ENCODE measurements at regions not wholly inside any gene's neighbourhood (a gene's known extent, or its start where the extent isn't known, plus 50 kb on each side); places are given as distances from the start of the nearest gene placed in this dataset.

DNA sequence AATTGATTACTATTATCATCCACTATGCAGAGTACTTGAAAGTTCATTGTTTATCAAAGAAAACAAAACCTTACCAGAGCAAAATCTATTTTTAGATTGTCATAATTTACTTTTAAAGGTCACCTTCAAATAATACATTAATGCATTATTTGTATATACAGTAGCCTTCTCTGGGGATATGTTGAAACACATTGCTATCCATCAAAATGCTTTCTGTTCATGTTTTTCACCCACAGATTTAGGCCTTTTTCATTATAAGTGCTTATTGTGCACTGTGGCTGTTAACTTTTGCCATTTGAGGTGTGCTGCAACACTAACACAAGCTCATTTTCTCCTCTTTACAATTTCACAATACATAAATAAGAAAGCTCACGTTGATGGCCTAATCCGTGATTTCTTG is 74.1 kb upstream of the ANKRD50 start:
- H3K4me3 ChIP-seq, result no peak overlapping the region
- H3K27ac ChIP-seq, result no peak overlapping the region
- no peaks in the 10 kb centered on the region for H3K4me1 ChIP-seq
- no peak for DNase-seq (ENCODE audit: low spot score in 2 of 2)
- no peaks in the 10 kb centered on the region for H3K9me3 ChIP-seq
- no peak for TF ChIP-seq CTCF (IDR thresholded peaks at IDR 0.05)
- H3K27me3 ChIP-seq, result no peaks in the 10 kb centered on the region
- H3K36me3 ChIP-seq, result no peaks in the 10 kb centered on the region
- intact Hi-C loops (cut with DNase I), result no loop called here

- no peak for TF ChIP-seq CTCF (IDR thresholded peaks at IDR 0.05)
- H3K27me3 ChIP-seq, result no peaks in the 10 kb centered on the region
- DNase-seq (ENCODE audit: low spot score in 2 of 2), result no peak
These were observed 73.1 kb upstream of the ANKRD50 start for GRCh38 chr4:124785645-124786044.

GRCh38 chr4:124783847-124784246 is 71.3 kb upstream of the ANKRD50 start:
- intact Hi-C loops (cut with DNase I), result no loop called here
- H3K9me3 ChIP-seq, result no peaks in the 10 kb centered on the region
- no peaks in the 10 kb centered on the region for H3K27me3 ChIP-seq
- DNase-seq (ENCODE audit: low spot score in 2 of 2), result no peak
- no peaks in the 10 kb centered on the region for H3K36me3 ChIP-seq
- no peak overlapping the region for H3K4me3 ChIP-seq
- H3K4me1 ChIP-seq, result no peaks in the 10 kb centered on the region
- no peak for TF ChIP-seq CTCF (IDR thresholded peaks at IDR 0.05)
- no peak overlapping the region for H3K27ac ChIP-seq

More at GRCh38 chr4:124785645-124786044, 73.1 kb upstream of the ANKRD50 start:
- Histone ChIP-seq H3K27ac (no peak overlapping the region), H3K9me3 (no peaks in the 10 kb centered on the region), H3K4me1 (no peaks in the 10 kb centered on the region), H3K36me3 (no peaks in the 10 kb centered on the region), H3K4me3 (no peak overlapping the region)
- intact Hi-C loops (cut with DNase I), result no loop called here

- DNase-seq (ENCODE audit: low spot score in 2 of 2), result no peak
- Histone ChIP-seq H3K4me3 (no peak overlapping the region), H3K27ac (no peak overlapping the region), H3K27me3 (no peaks in the 10 kb centered on the region), H3K9me3 (peaks cover 0 to 7% of the 10 kb centered on the region in 2 donors), H3K36me3 (no peaks in the 10 kb centered on the region), H3K4me1 (no peaks in the 10 kb centered on the region)
- intact Hi-C loops (cut with DNase I), result no loop called here
- no peak for TF ChIP-seq CTCF (IDR thresholded peaks at IDR 0.05)
These were observed 64.5 kb upstream of the ANKRD50 start for GRCh38 chr4:124777007-124777406.

DNA sequence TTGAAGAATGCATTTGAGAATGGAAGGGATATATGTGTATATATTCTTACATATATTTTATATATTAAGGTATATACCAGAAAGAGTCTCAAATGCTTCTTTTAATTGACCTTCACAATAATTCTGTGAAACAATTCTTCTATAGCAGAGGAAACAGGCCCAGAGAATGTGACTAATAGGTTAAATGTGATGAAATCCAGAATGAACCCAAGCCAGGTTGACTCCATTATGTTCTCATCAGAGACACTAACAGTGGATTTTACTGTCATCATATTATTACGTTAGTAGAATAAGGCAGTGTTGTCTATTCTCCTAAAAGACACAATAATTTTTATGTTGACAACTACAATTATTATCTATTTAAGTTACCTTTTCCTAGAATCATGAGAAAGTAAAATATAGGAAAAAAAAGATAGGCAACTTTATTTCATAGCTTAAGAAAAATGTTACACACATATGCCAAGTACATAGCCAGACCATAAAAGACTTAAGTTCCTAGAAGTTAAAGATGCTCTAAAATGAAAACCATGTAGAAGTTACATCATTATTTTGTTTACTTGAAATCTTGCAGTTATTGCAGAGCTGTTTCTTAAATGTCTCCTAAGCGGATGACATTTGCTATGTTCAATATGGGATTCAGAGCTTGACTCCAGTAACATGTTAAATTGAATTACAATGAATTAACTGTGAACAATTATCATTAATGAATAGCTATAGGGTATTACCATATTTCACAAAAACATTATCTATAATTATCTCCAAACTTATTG is 56.2 kb upstream of the ANKRD50 start:
- H3K4me1 ChIP-seq, result no peaks in the 10 kb centered on the region
- H3K36me3 ChIP-seq, result no peaks in the 10 kb centered on the region
- H3K27me3 ChIP-seq, result no peaks in the 10 kb centered on the region
- no peak for TF ChIP-seq CTCF (IDR thresholded peaks at IDR 0.05)
- no peak overlapping the region for H3K27ac ChIP-seq
- intact Hi-C loops (cut with DNase I), result no loop called here
- DNase-seq (ENCODE audit: low spot score in 2 of 2), result no peak
- H3K4me3 ChIP-seq, result no peak overlapping the region
- no peaks in the 10 kb centered on the region for H3K9me3 ChIP-seq
